Aorta (tissue), 5 donors: ENCODE measurements at regions not wholly inside any gene's neighbourhood (a gene's known extent, or its start where the extent isn't known, plus 50 kb on each side); places are given as distances from the start of the nearest gene placed in this dataset.
A peak's percentile ranks its signal among the peaks of the same experiment; 100 is the strongest.

Experiments used
- ATAC-seq: fragments of 200-7000 bp; cut with Tn5 transposase; one replicate; pipeline ENCODE4 v1.9.1; 2022; ENCODE audit warnings: moderate library complexity; ENCODE audit not compliant: low FRiP score
- DNase-seq, 2 donors: peaks; one replicate each; pipeline ENCODE4 v3.0.0-alpha.2; 2020
- H3K27ac ChIP-seq, 2 donors: one replicate each; pipeline ENCODE4 v1.5.1; 2013; ENCODE audit warnings: low read length in 2 of 2, mild to moderate bottlenecking in 2 of 2, moderate library complexity in 2 of 2, control low read depth in 1 of 2, inconsistent platforms in 1 of 2, low read depth in 1 of 2
- H3K27me3 ChIP-seq, 2 donors: one replicate each; pipeline ENCODE4 v1.6.1; 2013; ENCODE audit warnings: control low read depth in 1 of 2, low read length in 1 of 2, mild to moderate bottlenecking in 1 of 2, moderate library complexity in 1 of 2; ENCODE audit not compliant: insufficient read depth in 2 of 2, control insufficient read depth in 1 of 2
- H3K36me3 ChIP-seq, 2 donors: one replicate each; pipeline ENCODE4 v1.6.1; 2013; ENCODE audit warnings: control low read depth in 1 of 2, low read length in 1 of 2, mild to moderate bottlenecking in 1 of 2; ENCODE audit not compliant: insufficient read depth in 2 of 2, control insufficient read depth in 1 of 2
- H3K4me1 ChIP-seq, 2 donors: one replicate each; pipeline ENCODE4 v1.6.1; 2013; ENCODE audit warnings: low read length in 2 of 2, control low read depth in 1 of 2, mild to moderate bottlenecking in 1 of 2, moderate library complexity in 1 of 2; ENCODE audit not compliant: insufficient read depth in 2 of 2, control insufficient read depth in 1 of 2
- H3K4me3 ChIP-seq, 2 donors: one replicate each; pipeline ENCODE4 v1.5.1; 2013; ENCODE audit warnings: low read length in 2 of 2, control low read depth in 1 of 2, mild to moderate bottlenecking in 1 of 2
- H3K9me3 ChIP-seq: one replicate; pipeline ENCODE4 v1.6.1; 2013; ENCODE audit warnings: mild to moderate bottlenecking, low read length; ENCODE audit not compliant: control insufficient read depth
- WGBS, 2 donors: extraction: QIAGEN DNeasy Blood & Tissue Kit; methylation state at CpG; one replicate each; pipeline ENCODE4 v1.1.7; 2013; 5-methylcytosine and 5-hydroxymethylcytosine counted together
- intact Hi-C, 2 donors: fragments of 100-400 bp; cut with DNase I; formaldehyde crosslinking; loops; one replicate each; pipeline versions ENCODE4 v1.14.2 to v1.15.0; 2022
- donor health status: healthy with polysubstance abuse.
- donor health status: Bipolar disorder and iron deficiency.
- donor health status: DM: no; HTN: no; CAD: no.
- donor health status: DM: no; HTN: no; CAD: no.
- donor health status: DM: yes; HTN: yes; CAD: no.

DNA sequence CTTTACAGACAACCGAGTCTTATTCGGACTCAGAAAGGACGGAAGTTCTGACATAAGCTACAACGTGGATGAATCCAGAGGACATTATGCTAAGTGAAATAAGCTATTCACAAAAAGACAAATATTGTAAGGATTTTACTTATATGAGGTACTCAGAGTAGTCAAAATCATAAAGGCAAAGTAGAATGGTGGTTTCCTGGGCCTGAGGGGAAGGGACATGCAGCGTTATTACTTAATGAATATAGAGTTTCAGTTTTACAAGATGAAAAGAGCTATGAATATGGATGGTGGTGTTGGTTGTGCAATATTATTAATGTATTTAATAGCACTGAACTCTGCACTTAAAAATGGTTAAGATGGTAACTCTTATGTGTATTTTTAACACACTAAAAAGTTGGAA is 419.1 kb upstream of the SGCG start:
- H3K9me3 ChIP-seq, result no peaks in the 10 kb centered on the region
- H3K27ac ChIP-seq, result no peak overlapping the region
- DNase-seq, result no peak
- no peaks in the 10 kb centered on the region for H3K27me3 ChIP-seq
- no peaks in the 10 kb centered on the region for H3K36me3 ChIP-seq
- no peak for ATAC-seq
- WGBS, 2 donors, result 94 to 95% methylated on average over 5 of the region's 5 CpGs
- no peak overlapping the region for H3K4me3 ChIP-seq
- H3K4me1 ChIP-seq, result no peaks in the 10 kb centered on the region
- intact Hi-C loops, result no loop called here

GRCh38 chr13:22765547-22765946 is 415.2 kb upstream of the SGCG start:
- DNase-seq (no peak), ATAC-seq (peak; percentile 46)
- no peaks in the 10 kb centered on the region for H3K36me3 ChIP-seq
- no peak overlapping the region for H3K27ac ChIP-seq
- WGBS, 2 donors, result 88% methylated on average over 3 of the region's 3 CpGs
- intact Hi-C loops, result no loop called here
- H3K27me3 ChIP-seq, result no peaks in the 10 kb centered on the region
- H3K4me3 ChIP-seq, result no peak overlapping the region
- no peaks in the 10 kb centered on the region for H3K4me1 ChIP-seq
- H3K9me3 ChIP-seq, result no peaks in the 10 kb centered on the region

GRCh38 chr13:22770891-22771290 is 409.9 kb upstream of the SGCG start:
- WGBS, 2 donors, result 97% methylated on average over 23 of the region's 23 CpGs
- no peaks in the 10 kb centered on the region for H3K9me3 ChIP-seq
- intact Hi-C loops, result no loop called here
- DNase-seq, result no peak
- no peak for ATAC-seq
- H3K4me1 ChIP-seq, result no peaks in the 10 kb centered on the region
- H3K36me3 ChIP-seq, result no peaks in the 10 kb centered on the region
- no peak overlapping the region for H3K27ac ChIP-seq
- H3K4me3 ChIP-seq, result no peak overlapping the region
- no peaks in the 10 kb centered on the region for H3K27me3 ChIP-seq

DNA sequence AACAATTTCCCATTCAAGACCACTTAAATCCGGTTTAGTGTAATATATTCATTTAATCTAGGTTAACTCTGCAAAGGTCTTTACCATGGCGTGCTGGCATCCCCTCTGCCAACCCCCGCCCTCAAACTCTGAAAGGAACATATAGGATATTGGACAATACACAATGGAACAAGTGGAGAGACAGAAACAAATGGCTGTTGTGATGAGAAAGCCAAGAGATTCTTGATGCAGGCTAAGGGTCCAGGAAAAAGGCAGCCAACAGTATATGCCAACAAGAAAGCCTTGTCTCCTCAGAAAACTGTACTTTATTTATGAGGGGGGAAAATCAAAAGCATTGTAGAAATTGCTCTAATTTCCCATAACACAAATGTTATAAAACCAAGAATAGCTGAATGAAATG is 407.3 kb upstream of the SGCG start:
- intact Hi-C loops, result no loop called here

GRCh38 chr13:22776394-22777186 is 404.2 kb upstream of the SGCG start:
- Histone ChIP-seq H3K27ac (no peak overlapping the region), H3K4me3 (no peak overlapping the region), H3K36me3 (no peaks in the 10 kb centered on the region), H3K27me3 (no peaks in the 10 kb centered on the region), H3K9me3 (no peaks in the 10 kb centered on the region), H3K4me1 (no peaks in the 10 kb centered on the region)
- 91 to 95% methylated on average over 15 of the region's 15 CpGs for WGBS, 2 donors
- intact Hi-C loops, result no loop called here
- DNase-seq (no peak), ATAC-seq (no peak)

More for the DNA sequence above, 407.3 kb upstream of the SGCG start:
- no peaks in the 10 kb centered on the region for H3K36me3 ChIP-seq
- H3K27ac ChIP-seq, result no peak overlapping the region
- H3K9me3 ChIP-seq, result no peaks in the 10 kb centered on the region
- no peaks in the 10 kb centered on the region for H3K4me1 ChIP-seq
- no peaks in the 10 kb centered on the region for H3K27me3 ChIP-seq
- no peak for ATAC-seq
- 75 to 83% methylated on average over 3 of the region's 3 CpGs for WGBS, 2 donors
- no peak overlapping the region for H3K4me3 ChIP-seq
- no peak for DNase-seq

GRCh38 chr13:22777207-22777606 is 403.6 kb upstream of the SGCG start:
- DNase-seq (no peak), ATAC-seq (no peak)
- H3K4me1 ChIP-seq, result no peaks in the 10 kb centered on the region
- H3K27ac ChIP-seq, result no peak overlapping the region
- H3K27me3 ChIP-seq, result no peaks in the 10 kb centered on the region
- 82 to 90% methylated on average over 2 of the region's 2 CpGs for WGBS, 2 donors
- intact Hi-C loops, result no loop called here
- no peaks in the 10 kb centered on the region for H3K9me3 ChIP-seq
- H3K4me3 ChIP-seq, result no peak overlapping the region
- no peaks in the 10 kb centered on the region for H3K36me3 ChIP-seq

DNA sequence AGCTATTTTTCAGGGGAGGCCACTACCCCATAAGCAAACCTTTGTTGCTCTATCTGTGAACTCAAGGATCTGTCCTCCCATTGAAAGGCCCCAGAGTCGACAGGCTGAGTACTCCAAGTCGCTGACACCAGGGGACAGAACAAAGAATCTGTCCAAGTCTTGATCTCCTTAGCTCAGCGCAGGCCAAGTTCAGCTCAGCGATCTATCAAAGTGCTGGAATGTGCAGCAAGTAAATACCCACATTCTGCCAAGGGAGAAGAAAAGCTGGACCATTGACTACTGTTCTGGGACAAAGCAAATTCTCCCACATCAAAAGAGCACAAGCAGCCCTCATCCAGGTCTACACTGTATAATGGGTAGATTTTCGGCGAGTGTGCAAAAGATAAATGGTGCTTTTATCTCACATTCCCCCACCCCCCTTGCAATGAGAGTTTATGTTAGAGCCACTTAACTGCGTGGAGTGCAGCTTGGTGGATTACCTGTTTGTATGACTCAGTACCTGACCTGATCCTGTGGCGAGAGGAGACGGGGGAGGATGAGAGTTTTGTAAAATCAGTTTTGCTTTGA is 391.7 kb upstream of the SGCG start:
- WGBS, 2 donors, result 32 to 36% methylated on average over 9 of the region's 9 CpGs
- no peak for ATAC-seq

GRCh38 chr13:22789916-22790315 is 390.9 kb upstream of the SGCG start:
- Histone ChIP-seq H3K4me1 (no peaks in the 10 kb centered on the region), H3K27me3 (no peaks in the 10 kb centered on the region), H3K9me3 (no peaks in the 10 kb centered on the region), H3K36me3 (no peaks in the 10 kb centered on the region), H3K27ac (no peak overlapping the region), H3K4me3 (no peak overlapping the region)
- intact Hi-C loops, result no loop called here
- WGBS, 2 donors, result 57 to 58% methylated on average over 3 of the region's 3 CpGs
- ATAC-seq (no peak), DNase-seq (no peak)

More for the DNA sequence above, 391.7 kb upstream of the SGCG start:
- Histone ChIP-seq H3K27ac (no peak overlapping the region), H3K36me3 (no peaks in the 10 kb centered on the region), H3K4me3 (no peak overlapping the region), H3K4me1 (no peaks in the 10 kb centered on the region), H3K9me3 (no peaks in the 10 kb centered on the region), H3K27me3 (no peaks in the 10 kb centered on the region)
- no peak for DNase-seq
- intact Hi-C loops, result no loop called here

GRCh38 chr13:22793598-22794134 is 387.1 kb upstream of the SGCG start:
- H3K27me3 ChIP-seq, result no peaks in the 10 kb centered on the region
- intact Hi-C loops, result no loop called here
- H3K4me1 ChIP-seq, result no peaks in the 10 kb centered on the region
- H3K27ac ChIP-seq, result no peak overlapping the region
- no peaks in the 10 kb centered on the region for H3K9me3 ChIP-seq
- ATAC-seq (no peak), DNase-seq (no peak)
- WGBS, 2 donors, result 88% methylated on average over 10 of the region's 10 CpGs
- H3K36me3 ChIP-seq, result no peaks in the 10 kb centered on the region
- H3K4me3 ChIP-seq, result no peak overlapping the region
